GM18861 (cell line): ENCODE measurements at regions not wholly inside any gene's neighbourhood (a gene's known extent, or its start where the extent isn't known, plus 50 kb on each side); places are given as distances from the start of the nearest gene placed in this dataset.

ENCODE experiments used
- ATAC-seq: cut with Tn5 transposase; IDR thresholded peaks from one replicate; pipeline ENCODE4 v1.9.1; 2021; ENCODE audit not compliant: unreplicated experiment

GRCh38 chr1:199040076-199040905, 401.5 kb downstream of the PTPRC start:
- no peak for ATAC-seq

- peak; percentile 97 for ATAC-seq
Observed at GRCh38 chr1:199041173-199041914, 402.5 kb downstream of the PTPRC start.

- ATAC-seq: no peak
Observed at GRCh38 chr1:199042193-199042592, 403.4 kb downstream of the PTPRC start.

DNA sequence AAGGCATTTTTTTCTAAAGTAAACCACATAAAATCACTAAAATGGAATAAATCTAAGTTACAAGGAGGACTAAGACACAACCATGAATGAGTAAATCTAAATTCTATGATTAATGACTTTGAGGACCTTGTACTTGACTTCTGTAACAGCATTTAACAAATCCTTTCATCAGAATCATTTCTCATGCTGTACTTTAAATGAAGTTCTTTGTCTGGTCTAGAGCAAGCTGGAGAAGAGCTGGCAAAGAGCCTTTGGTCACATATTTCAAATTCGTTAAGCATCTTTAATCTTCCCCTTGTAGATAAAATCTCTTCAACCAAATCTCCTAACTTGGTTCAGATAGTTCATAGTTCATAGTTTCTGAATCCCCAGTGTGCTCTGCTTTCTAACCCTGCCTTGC, 405.4 kb downstream of the PTPRC start:
- ATAC-seq: no peak

DNA sequence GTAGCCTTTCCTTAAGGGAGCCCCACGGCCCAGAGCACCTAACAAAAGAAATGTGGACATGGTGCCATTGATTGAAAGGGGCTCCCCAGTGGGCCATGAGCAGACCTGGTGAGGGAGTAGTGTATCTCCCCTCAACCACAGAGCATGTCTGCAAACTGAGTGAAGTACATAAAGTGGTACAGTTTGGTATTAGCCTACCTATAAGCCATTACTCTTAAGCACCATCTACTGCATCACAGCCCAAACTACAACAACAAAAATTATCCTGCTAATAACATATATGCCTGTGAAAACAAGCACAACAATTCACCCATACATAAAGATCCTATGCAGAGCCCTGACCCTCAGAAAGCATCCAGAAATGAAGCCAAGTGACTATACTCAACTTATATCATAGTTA, 407.8 kb downstream of the PTPRC start:
- no peak for ATAC-seq

- no peak for ATAC-seq
Observed at GRCh38 chr1:199054694-199055093, 415.9 kb downstream of the PTPRC start.

DNA sequence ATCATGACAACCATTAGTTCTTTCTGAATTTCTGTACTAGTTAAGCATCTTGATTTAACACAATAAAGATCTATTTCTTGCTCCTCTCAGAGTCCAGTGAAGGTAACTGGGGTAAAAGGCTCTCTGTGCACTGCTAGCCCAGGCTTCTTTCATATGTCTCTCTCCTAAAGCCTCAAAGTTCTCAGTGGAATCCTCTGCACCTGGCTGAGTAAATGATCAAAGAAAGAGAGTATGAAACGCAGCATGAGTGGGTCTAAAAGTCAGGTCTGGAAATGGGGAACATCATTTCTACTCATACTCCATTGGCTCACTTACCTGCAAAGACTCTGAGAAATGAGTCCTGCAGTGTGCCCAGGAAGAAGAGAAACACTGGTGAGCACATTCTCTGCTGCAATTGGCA, 418.5 kb downstream of the PTPRC start:
- ATAC-seq: no peak

DNA sequence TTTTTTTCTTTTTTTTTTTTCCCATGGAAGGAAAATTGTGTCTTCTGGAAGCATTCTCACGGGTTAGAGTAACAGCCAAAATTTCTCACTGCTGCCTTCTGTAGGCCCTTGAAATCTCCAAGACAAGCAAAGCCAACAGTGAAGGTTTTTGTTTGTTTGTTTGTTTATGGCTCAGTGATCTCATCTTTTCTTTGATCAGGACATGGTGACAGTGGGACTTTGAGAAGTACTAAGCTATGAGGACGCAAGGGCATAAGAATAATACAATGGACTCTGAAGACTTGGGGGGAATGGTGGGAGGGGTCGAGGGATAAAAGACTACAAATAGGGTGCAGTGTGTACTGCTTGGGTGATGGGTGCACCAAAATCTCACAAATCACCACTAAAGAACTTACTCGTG, 419.4 kb downstream of the PTPRC start:
- ATAC-seq: no peak

GRCh38 chr1:199064971-199065370, 426.1 kb downstream of the PTPRC start:
- ATAC-seq: no peak

- ATAC-seq: peak; percentile 72
Observed at GRCh38 chr1:199067483-199067882, 428.6 kb downstream of the PTPRC start.

DNA sequence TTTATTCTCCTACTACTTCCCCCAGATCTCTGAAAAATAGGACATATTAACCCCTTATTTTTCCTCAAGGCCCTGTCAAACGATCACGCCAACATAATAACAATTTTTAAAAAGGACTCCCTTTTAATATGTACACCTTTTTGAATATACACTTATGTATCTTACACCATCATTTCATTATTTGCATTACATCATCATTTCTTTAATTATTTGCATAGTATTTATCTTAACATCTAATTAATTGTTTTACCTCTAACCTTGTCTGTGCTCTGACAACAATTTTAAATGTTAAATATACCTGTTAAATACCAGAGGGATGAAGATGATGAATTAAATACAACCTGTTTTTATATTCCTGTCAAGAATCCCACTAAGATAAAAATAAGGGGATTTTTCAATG, 432.2 kb downstream of the PTPRC start:
- ATAC-seq: no peak

GRCh38 chr1:199073166-199073565, 434.3 kb downstream of the PTPRC start:
- ATAC-seq: no peak

DNA sequence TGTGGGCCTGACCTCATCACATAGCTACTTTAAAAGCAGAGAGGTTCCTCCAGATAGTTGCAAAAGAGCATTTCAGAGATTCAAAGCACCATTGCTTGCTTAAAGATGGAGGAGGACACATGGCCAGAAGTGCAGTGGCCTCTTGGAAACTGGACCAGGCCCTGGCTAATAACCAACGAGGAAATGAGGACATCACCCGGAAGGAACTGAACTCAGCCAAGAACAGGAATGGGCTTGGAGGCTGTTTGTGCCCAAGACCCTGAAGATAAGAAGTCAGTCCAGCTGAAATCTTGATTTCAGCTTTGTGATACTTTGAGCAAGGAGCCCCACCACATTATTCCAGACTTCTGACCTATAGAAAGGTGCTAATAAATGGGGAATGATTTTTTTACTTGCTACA, 437.0 kb downstream of the PTPRC start:
- no peak for ATAC-seq

DNA sequence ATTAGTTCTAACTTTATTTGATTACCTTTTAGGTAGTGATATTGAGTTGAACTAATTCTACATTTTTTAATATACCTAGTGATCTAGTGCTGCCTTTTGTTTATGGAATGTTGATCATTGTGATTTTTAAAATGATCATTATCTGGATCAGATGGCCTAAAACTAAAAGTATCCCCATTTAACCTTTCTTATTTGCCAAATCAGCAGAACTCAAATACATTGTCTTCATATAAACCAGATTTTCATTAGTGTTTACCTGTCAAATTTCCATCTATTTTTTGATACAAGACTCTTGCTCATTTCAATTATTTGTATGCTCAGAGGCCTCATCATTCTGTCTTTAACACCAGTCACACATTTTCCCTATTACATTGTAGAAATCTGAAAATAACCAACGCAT, 441.2 kb downstream of the PTPRC start:
- no peak for ATAC-seq

GRCh38 chr1:199081739-199082138, 442.9 kb downstream of the PTPRC start:
- peak; percentile 60 for ATAC-seq

DNA sequence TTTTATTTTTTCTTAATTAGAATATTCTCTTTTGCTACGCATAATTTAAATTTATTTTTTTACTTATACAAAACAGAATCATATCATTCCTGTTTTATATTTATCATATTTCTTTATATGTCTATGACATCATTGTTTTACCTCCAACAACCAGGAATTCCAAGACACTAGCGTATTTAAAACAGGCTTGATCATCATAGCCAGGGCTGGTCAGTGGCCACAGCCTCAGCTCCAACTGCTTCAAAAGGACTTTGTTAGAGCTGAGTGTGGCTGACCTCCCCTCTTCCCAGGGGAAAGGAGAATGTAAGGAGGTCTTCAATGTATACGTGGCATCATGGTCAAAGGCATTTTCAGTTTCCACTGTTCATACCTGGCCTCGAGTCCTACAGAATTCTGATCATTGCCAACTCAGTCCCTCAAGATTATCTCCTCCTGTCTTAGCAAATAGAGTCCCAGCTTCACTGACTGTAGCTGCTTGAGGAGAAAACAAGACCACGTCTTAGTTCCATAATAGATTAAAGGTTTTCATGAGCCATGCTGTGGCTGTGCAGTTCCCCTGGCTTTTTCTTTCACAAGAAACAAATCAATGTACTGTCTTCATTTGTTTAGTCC, 444.0 kb downstream of the PTPRC start:
- ATAC-seq: no peak

- ATAC-seq: no peak
Observed at GRCh38 chr1:199083680-199084079, 444.8 kb downstream of the PTPRC start.

GRCh38 chr1:199084293-199084692, 445.5 kb downstream of the PTPRC start:
- ATAC-seq: no peak

GRCh38 chr1:199085903-199086302, 447.1 kb downstream of the PTPRC start:
- no peak for ATAC-seq

DNA sequence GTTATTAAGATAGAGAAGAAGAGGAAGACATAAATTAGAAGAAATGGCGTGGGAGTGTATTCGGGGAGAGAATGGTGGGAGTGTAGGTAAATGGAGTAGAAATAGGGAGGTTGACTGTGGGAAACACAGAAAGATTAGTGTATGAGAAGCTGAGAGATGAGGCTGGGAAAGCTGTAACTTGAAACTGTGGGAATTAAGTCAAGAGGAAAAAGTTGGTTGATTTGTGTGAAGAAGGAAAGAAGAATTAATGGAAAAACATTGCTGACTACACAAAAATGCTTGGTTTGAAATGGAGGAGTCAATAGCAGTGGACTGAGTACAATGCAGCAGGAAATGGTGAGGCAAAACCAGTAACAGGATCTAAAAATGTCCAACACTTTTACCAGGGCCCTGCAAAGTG, 448.3 kb downstream of the PTPRC start:
- no peak for ATAC-seq

DNA sequence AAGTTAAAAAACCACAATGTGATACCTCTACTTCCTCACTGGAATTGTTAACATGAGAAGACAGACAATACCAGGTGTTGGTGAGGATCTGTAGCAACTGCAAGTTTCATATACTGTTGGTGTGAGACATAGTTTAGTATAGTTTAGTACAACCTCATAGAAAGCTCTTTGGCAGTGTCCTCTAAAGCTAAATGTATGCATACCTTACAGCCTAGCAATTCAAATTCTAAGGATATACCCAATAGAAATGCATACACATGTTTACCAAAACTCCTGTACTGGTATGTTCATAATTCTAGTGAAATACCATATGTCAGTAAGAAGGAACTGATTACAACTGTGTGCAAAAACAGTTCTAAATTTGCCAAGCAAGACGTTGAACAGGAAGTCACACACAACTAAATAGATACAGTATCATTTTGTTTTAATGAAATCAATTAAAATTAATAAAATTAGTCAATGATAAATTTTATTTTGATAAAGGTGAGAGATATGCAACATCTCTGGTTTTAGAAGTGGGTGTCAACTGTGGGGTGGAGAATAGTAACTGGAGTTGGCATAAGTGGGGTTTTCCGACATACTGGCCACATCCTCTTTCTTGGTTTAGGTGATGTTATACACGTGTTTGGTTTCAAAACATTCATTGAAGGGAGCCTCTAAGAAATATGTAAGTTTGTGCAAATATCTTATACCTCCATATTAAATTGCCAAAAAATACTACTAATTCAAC, 450.7 kb downstream of the PTPRC start:
- peak; percentile 88 for ATAC-seq
